GM18499 (cell line): ENCODE measurements at regions not wholly inside any gene's neighbourhood (a gene's known extent, or its start where the extent isn't known, plus 50 kb on each side); places are given as distances from the start of the nearest gene placed in this dataset.
"Not testable (repeated sequence)": the region's sequence is repeated elsewhere in the genome, so short reads cannot be mapped to it uniquely, and the experiment has no call there.

Experiments used
- ATAC-seq: cut with Tn5 transposase; IDR thresholded peaks from one replicate; pipeline ENCODE4 v1.9.1; 2021; ENCODE audit warnings: moderate number of reproducible peaks; ENCODE audit not compliant: insufficient read depth, unreplicated experiment

DNA sequence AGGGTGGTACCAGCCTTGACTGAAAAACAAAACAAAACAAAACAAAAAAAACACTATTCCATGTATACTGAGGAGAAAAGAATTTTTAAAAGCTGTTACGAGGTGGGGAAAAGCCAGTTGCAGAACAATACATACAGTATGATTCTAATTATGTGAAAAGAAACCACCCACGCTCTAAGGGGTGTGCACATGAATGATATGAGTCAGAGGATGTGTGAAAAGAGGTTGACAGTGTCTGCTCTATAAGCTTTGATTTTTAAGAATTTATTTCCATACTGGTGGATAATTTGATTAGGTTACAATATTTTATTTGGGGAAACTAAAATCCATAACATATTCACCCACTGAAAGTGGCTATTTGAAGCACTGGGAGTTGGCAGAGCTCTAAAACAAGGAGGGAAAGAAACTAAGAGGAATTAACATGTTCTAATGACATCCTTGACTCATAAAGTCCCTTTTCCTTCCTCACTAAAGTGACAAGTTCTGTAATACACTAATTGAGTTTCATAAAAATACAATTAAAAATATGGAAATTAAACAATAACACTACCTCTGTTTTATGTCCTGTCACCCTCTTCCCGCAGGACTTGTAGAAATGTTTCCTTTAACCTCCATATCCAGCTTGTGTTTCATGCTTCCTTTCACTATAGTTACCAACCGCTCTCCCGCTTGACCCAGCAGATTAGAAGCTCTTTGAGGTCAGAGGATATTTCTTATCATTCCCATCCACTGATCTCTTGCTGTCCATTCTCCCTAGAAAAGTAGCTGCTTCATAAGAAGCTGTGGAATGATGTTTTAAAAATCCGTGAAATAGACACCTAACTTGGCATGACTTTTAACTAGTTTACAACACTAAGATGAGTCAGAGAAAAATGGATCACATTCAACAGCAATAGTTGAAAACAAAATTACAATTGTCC, 118.6 kb upstream of the CCDC28A start:
- ATAC-seq = peak; percentile 100

DNA sequence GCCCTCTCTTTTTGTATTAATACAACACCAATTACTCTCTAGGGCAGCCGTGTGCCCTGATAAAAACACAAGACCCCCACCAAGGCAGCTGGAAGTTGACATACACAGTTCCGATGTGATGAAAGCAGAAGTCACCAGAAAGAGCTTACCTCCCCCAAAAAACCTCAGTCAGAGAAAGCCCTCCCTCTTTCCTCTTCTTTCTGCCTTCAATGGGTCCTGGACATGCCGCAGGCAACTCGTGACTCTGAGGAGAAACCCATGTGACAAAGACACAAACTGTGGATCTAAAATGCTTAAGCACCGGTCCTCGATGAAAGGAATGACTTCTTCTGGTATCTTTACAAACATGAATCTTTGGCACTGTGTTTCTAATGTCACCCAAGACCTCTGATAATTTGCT, 117.7 kb upstream of the CCDC28A start:
- ATAC-seq = no peak

DNA sequence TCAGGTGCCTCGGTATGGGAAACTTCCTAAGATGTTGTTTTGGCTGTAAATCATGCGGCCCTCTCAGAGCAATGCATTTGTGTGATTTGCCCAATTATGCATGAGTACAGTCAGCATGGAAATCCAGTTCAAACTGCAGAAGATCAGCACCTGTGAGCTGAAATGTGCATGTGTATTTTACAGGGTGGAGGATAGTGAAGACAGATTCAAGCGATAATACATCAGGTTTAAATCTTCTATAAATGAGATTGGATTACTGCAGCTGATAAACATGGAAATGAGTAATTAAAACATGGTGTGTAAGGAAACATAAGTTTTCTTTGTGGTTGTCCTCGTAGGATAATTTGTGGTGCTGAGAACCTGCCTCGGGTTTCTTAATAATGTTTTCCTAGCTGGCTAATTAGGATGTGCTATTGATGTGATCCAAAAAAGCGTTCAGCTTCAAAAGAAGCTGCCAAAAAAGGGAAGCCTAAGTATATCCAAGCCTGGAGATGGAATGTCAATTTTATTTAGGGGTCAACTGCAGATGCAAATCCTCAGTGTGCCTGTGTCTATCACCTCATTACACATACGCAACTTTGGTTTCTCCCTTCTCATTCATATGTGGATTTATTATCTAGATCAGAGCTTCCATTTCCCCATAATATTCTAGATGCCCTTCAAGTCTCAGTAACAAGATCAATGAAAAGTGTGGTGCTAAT, 117.1 kb upstream of the CCDC28A start:
- ATAC-seq = no peak

DNA sequence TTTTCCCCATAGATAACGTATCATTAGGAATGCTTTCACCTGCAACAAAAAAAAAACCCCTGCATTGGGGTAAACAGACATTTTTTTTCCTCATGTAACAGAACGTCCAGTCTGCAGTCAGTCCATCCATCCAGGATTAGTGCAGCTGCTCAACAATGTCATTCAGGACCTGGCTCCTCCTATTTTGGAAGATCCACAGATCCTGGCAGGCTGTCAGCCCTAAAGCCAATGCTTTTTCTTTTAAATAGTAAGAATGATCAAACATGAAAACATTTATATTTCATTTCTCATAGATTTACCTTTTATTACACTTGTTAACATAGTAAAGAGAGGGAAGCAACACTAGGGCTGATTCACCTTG, 116.5 kb upstream of the CCDC28A start:
- ATAC-seq = no peak

DNA sequence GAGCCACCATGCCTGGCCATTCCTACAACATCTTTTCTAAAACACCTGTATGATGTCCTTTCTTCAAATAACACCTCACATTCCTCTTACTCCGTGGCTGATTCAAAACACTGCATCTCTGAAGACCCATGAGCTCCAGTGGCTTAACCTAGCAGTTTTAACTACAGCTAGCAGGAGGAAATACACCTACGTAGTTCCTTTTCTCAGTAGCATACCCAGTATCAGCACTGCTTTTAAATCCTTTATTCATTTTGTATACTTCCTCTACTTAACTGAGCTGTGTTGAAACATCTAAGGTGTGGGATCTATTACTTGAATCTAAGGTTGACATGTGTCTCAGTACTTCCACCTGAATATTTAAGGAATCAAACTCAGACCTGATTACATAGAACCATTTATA, 113.6 kb upstream of the CCDC28A start:
- no peak for ATAC-seq

DNA sequence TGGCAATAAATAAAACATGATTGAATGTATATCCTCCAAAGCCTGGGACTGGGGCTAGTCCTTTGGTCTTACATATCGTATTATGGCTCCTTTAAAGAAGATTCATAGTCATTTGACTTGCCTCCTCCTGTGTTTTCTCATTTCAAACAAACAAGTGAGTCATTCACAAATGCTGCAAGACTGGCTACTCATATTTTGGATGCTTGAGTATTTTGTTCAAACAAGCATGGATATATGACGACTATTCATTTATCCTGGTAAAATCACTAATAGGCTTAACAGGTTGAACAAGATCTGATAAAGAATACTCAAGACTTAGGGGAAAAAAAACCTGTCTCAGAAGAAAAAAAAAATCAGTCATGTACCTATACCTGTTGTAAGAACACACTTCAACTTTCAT, 111.1 kb upstream of the CCDC28A start:
- ATAC-seq = no peak

DNA sequence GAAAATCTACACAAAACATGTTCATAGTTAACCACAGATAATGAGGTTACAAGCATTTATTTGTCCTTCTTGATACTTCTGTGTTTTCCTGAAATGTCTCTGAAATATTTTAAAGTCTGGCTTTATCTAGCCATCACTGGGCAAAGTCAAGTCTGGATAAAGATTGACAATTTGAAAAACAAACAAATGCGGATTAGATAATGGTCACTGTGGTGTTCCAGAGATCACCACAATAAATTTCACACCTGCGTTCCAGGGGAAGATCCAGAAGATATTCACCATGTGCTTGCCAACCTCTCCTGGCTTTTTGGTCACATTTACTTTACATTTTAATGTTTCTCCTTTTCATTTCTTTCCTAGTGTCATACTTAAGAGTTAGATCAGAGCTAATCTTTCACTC, 109.7 kb upstream of the CCDC28A start:
- no peak for ATAC-seq

DNA sequence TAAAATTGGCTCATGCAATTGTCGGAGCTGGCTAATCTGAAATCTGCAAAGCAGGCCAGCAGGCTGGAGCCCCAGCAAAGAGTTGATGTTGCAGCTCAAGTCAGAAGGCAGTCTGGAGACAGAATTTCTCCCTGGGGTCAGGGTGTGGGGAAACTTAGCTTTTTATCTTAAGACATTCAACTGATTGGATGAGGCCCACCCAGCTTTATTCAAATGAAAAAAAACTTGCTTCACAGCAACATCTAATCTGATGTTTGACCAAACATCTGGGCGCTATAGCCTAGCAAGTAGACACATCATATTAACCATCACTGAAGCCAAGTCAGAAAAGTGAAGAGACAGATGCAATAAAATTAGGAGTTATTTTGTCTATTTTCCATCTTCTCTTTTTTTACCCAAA, 108.8 kb upstream of the CCDC28A start:
- ATAC-seq = no peak

DNA sequence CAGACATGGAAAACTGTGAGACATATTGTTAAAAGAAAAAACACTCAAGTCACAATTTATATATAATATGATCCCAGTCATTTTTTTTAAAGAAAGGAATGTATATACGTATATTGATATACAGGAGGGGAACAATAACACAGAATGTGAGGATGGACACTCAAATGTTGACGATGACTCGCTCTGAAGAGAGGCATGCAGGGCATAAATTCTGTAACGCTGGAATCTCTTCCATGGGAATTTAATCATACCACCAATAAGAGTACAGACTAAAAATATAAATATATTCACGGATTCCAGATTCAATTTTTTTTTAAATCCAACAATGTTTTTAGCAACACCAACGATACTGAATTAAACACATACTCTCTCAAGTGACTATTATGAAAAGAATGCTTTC, 106.9 kb upstream of the CCDC28A start:
- ATAC-seq = no peak

DNA sequence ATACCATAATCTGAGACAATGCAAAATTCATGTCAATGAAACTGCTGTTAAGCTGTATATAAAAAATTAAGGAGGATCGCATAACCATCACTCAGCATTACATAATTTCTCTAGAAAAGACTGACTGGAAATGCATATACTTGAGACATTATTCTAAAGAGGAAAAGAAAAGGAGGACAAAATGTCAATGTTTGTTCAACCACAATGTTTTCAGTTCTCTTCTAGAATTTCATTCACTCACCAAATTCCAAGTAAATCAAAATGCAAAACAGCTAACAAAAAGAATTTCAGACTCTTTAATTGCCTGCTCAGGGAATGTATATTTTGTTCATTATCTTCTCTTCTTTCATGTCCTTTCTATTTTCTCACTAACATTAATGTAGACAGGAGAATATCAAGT, 106.2 kb upstream of the CCDC28A start:
- no peak for ATAC-seq

DNA sequence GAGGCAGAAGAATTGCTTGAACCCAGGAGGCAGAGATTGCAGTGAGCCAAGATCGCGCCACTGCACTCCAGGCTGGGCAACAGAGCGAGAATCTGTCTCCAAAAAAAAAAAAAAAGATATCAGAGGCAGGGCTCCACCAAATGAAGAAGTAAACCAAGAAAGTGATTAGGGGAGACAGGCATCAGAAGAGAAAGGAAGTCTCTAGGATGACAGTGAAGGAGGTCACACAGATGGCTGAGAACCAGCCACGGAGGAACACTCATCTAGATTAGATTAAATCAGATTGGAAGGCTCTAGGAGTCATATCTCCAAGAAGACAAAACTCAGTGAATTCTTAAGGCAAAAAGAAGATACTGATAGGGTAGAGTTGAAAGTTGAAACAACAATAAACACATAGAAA, 102.2 kb upstream of the CCDC28A start:
- no peak for ATAC-seq

DNA sequence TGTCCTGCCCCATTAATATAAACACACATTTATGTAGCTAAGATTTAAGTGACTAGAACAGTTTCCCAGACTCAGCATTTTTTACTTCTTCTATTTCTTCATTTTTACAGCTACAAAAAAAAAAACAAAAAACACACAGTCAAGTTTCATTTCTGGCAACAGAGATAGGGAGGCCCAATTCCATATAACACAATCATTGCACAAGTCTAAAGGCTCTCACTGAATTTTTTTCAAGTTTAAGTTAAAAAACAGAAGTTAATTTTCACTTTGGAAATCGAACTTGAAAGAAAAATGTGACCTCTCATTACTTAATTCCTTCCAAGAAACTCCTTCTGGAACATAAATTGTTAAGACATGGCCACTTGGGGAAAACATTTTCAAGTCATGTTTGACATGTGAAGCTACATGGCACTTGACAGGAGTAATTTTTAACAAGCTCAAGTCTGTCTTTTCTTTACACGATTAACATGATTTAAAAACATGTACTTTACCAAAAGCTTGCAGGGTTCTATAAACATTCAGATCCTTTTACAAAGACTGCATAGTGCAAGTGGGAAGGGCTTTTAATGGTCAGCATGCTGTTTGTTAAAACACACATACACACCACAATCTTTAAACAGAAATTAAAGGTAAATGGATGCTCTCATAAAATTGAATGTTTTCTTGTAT, 100.1 kb upstream of the CCDC28A start:
- no peak for ATAC-seq

DNA sequence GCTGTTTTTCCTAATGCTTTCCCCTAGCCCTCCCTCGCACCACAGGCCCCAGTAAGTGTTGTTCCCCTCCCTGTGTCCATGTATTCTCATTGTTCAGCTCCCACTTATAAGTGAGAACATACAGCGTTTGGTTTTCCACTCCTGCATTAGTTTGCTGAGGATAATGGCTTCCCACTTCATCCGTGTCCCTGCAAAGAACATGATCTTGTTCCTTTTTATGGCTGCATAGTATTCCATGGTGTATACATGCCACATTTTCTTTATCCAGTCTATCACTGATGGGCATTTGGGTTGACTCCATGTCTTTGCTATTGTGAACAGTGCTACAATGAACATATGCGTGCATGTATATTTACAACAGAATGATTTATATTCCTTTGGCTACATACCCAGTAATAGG, 99.1 kb upstream of the CCDC28A start:
- ATAC-seq = not testable (repeated sequence)

DNA sequence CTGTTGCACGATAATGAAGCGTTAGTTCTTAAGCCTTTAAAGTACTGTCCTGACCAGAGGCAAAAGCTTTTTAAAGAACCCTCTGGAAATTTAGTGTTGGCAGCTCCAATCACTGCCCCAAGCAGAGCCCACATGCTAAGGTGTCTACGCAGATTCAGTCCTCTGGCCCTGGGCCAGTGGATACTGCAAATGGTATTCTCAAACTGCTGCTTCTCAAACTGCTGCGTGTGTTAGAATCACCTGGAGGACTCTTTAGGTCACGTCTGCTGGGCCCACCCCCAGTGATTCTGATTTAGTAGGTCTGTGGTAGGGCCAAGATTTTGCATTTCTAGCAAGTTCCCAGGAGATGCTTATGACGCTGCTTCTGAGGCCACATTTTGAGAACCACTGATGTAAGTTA, 96.0 kb upstream of the CCDC28A start:
- ATAC-seq = no peak

DNA sequence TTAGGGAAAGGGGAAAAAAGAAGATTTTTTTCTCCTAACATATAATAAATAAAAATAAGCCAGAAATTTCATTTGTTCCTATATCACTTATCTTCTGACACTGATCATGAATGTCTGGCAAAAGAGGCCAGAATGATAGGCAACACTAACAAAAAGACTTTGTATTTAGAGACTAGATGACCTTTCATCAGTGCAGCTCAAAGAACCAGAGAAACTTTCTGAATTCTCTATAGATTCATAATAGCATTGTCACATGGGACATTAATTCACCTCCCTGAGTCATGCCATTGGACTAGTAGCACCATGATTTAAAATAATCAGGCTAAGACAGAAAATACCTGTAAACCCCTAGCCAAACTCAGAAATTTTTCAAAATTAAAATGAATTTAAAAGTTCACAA, 95.4 kb upstream of the CCDC28A start:
- ATAC-seq = no peak

DNA sequence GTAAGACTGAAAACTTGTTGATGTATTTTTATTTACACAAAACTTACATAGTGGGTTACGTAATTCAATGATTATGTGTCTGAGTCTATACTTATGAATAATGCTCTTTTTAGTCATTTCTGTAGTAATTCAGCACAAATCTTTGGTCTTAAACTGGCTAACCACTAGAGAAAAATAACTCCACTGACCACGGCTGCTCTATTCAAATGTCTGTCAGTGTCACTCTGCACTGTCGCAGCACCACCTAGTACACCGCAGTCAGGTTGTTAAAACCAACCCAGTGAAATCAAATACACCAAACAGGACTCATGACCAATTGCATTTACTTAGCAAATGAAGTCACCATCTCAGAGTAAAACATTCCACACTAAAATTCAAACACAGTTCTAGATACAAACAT, 93.5 kb upstream of the CCDC28A start:
- ATAC-seq = no peak

DNA sequence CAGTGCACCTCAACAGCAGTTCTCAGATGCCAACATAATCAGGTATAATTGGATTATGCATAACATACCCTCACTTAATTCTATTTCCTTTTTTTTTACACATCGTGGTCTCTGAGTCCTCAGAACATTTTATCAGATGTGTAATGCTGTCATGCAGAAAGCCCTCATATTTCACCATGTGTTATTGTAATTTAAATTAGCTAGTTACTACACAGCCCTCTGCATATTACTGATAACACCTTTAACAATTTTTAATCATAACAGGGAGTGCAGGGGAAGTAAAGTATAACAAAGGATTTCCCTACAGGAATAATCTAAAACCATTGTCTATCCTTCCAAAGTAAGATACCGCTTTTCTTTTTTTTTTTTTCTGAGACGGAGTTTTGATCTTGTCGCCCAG, 91.9 kb upstream of the CCDC28A start:
- ATAC-seq = no peak

DNA sequence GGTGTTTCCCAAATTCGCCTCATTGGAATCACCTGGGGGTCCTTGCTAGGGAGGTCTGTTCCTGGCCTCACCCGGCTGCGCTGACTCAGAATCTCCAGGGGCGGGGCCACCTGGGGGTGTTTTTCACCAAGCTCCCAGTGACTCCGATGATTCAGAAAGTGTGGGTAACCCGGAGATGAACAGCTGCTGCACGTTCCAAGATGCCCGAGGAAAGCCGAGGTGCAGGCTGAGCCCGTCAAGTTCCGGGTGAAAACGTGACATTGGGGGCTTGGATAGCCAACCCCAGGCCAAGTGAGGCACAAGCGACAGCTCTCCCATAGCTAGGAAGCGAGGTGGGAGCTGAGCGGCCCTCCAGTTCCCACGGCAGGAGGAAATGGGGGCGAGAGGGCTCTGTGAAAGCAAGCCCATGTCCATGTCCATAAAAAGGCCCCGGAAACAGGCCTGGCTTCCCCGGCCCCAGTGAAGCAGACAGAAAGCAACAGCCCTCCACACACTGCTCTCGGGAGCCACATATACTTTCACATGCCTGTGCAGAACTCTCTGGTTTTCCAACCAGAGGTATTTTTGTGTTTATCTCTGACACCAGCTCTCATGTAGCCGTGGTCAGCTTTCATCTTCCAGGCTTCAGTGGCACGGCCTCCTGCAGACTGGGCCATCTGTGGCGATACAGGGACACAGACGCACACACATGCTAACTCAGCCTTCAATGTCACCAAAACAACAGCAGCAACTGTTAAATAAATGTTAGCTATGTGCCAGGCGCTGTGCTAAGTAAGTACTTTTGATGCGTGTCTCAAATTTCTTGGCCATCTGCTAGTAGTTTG, 90.7 kb upstream of the CCDC28A start:
- no peak for ATAC-seq

DNA sequence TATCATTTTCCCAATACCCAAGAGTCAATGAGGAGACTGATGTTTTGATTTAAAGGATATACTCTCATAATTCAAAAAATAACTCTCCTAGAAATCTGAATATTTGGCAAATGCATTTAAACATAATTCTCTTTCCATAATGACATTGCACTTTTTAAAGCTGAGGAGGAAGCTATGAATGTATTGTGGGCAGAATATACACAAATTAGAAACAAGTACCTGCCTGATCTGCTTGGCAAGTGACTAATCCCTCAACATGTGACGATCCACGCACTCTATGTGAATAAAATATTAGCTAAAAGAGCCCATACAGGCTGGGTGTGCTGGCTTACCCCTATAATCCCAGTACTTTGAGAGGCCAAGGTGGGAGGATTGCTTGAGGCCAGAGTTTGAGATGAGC, 88.3 kb upstream of the CCDC28A start:
- ATAC-seq = no peak

DNA sequence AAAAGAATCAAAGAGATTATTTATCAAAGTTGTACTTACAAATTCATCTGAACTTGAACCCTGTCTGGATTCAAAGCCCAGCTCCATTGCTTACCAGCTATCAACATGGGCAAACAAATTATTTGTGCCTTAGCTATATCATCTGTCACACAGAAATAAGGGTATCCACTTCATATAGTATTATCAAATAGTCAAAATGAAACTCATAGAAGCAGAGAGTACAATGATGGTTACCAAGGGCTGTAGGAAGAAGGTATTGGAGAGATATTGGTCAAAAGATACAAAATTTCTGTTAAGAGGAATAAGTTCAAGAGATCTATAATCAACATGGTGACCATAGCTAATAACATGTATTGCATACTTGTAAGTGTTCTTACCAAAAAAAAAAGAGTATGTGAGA, 87.8 kb upstream of the CCDC28A start:
- ATAC-seq = no peak

DNA sequence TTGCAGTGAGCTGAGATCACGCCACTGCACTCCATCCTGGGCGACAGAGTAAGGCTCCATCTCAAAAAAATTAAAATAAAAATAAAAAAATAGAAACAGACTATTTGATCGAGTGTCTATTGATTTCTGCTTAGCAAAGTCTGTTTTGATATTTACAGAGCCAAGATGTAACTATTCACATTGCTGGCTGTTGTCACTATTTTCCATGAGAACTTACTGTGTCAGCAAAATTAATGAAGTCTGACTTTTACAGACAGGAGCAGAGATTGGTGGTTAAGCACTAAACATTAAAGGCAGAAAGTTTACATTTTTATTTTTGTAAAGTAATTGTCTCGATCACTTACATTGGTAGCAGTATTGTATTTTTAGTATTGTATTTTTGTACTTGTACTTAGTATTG, 85.0 kb upstream of the CCDC28A start:
- no peak for ATAC-seq
